ENCODE measurements at regions not wholly inside any gene's neighbourhood (a gene's known extent, or its start where the extent isn't known, plus 50 kb on each side); places are given as distances from the start of the nearest gene placed in this dataset.

DNA sequence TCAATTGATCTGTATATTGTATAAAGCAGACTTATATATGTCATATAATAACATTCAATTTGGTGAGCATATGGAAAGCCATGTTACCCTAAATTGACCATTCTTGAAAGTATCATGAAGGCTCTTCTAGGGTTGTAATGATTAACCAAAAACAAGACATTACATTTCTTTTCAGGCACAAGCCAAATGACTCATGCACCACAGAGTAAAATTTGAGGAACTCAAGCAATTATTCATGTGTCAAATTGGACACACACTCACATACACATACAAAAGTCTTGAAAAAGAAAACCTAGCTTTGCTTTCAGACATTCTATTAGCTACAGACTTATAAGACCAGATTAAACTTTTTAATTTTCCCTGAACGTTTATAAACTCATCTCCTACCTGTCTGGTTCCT lies 146.5 kb upstream of the PCDH18 start:
- TF ChIP-seq CTCF (IDR thresholded peaks at IDR 0.05) (no peak), POLR2A (IDR thresholded peaks at IDR 0.05) (no peak)
